Panc1 (cell line): ENCODE measurements at regions not wholly inside any gene's neighbourhood (a gene's known extent, or its start where the extent isn't known, plus 50 kb on each side); places are given as distances from the start of the nearest gene placed in this dataset.

Experiments used
- POLR2AphosphoS5 ChIP-seq: IDR thresholded peaks from 2 replicates; pipeline ENCODE4 v1.6.1; 2012; ENCODE audit warnings: mild to moderate bottlenecking, low read depth, low read length, moderate library complexity
- SIN3A ChIP-seq: IDR thresholded peaks from 2 replicates; pipeline ENCODE4 v1.6.1; 2012; ENCODE audit warnings: low read depth, mild to moderate bottlenecking, low read length, moderate library complexity, borderline replicate concordance; ENCODE audit not compliant: insufficient read depth
- TCF7L2 ChIP-seq: IDR thresholded peaks from 2 replicates; pipeline ENCODE4 v1.6.1; 2011; ENCODE audit warnings: mild to moderate bottlenecking, low read depth, low read length, inconsistent platforms
- TF ChIP-seq, protein P1 (sequence below): fragments of 450-650 bp; IDR thresholded peaks from 2 replicates; pipeline ENCODE4 v1.5.1; 2017; ENCODE audit warnings: mild to moderate bottlenecking
- TF ChIP-seq, protein P2 (sequence below), 2 experiments: IDR thresholded peaks; 2 replicates each; pipeline ENCODE4 v1.6.1; 2011 to 2012; ENCODE audit warnings: low read depth in 2 of 2, control low read depth in 1 of 2, low read length in 1 of 2, mild to moderate bottlenecking in 1 of 2, moderate library complexity in 1 of 2; ENCODE audit not compliant: insufficient read depth in 1 of 2

DNA sequence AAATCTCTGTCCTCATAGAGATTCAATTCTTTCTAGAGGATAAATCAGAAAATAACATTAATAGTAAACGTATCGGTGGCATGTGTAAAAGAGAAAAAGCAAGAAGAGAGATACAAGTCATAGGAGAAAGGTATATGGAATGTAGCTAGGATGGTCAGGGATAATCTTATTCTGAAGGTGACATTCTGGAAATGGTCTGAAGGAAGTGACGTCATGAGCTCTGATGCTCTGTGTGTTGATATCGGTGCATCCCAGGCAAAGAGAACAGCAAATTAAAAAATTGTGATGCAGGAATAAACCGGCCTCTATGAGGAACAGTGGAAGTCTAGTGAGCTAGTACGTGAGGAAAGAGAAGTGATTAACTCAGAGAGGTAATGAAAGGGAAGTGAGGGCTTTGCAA, 1215.8 kb downstream of the CNTNAP5 start:
- TF ChIP-seq, protein P1, sequence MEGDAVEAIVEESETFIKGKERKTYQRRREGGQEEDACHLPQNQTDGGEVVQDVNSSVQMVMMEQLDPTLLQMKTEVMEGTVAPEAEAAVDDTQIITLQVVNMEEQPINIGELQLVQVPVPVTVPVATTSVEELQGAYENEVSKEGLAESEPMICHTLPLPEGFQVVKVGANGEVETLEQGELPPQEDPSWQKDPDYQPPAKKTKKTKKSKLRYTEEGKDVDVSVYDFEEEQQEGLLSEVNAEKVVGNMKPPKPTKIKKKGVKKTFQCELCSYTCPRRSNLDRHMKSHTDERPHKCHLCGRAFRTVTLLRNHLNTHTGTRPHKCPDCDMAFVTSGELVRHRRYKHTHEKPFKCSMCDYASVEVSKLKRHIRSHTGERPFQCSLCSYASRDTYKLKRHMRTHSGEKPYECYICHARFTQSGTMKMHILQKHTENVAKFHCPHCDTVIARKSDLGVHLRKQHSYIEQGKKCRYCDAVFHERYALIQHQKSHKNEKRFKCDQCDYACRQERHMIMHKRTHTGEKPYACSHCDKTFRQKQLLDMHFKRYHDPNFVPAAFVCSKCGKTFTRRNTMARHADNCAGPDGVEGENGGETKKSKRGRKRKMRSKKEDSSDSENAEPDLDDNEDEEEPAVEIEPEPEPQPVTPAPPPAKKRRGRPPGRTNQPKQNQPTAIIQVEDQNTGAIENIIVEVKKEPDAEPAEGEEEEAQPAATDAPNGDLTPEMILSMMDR, result no peak
- TF ChIP-seq POLR2AphosphoS5, result no peak
- TF ChIP-seq, protein P2, sequence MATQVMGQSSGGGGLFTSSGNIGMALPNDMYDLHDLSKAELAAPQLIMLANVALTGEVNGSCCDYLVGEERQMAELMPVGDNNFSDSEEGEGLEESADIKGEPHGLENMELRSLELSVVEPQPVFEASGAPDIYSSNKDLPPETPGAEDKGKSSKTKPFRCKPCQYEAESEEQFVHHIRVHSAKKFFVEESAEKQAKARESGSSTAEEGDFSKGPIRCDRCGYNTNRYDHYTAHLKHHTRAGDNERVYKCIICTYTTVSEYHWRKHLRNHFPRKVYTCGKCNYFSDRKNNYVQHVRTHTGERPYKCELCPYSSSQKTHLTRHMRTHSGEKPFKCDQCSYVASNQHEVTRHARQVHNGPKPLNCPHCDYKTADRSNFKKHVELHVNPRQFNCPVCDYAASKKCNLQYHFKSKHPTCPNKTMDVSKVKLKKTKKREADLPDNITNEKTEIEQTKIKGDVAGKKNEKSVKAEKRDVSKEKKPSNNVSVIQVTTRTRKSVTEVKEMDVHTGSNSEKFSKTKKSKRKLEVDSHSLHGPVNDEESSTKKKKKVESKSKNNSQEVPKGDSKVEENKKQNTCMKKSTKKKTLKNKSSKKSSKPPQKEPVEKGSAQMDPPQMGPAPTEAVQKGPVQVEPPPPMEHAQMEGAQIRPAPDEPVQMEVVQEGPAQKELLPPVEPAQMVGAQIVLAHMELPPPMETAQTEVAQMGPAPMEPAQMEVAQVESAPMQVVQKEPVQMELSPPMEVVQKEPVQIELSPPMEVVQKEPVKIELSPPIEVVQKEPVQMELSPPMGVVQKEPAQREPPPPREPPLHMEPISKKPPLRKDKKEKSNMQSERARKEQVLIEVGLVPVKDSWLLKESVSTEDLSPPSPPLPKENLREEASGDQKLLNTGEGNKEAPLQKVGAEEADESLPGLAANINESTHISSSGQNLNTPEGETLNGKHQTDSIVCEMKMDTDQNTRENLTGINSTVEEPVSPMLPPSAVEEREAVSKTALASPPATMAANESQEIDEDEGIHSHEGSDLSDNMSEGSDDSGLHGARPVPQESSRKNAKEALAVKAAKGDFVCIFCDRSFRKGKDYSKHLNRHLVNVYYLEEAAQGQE (IDR thresholded peaks at IDR 0.05; ENCODE audit: insufficient read depth in 1 of 2, low read depth in 2 of 2, low read length in 1 of 2), result no peak
- TF ChIP-seq SIN3A, result no peak
- no peak for TF ChIP-seq TCF7L2
